ENCODE measurements at regions not wholly inside any gene's neighbourhood (a gene's known extent, or its start where the extent isn't known, plus 50 kb on each side); places are given as distances from the start of the nearest gene placed in this dataset.
A peak's percentile ranks its signal among the peaks of the same experiment; 100 is the strongest.
"Not testable (repeated sequence)": the region's sequence is repeated elsewhere in the genome, so short reads cannot be mapped to it uniquely, and the experiment has no call there.

GRCh38 chr3:193129607-193130006 is 111.4 kb upstream of the PLAAT1 start:
- no peak for DNase-seq

DNA sequence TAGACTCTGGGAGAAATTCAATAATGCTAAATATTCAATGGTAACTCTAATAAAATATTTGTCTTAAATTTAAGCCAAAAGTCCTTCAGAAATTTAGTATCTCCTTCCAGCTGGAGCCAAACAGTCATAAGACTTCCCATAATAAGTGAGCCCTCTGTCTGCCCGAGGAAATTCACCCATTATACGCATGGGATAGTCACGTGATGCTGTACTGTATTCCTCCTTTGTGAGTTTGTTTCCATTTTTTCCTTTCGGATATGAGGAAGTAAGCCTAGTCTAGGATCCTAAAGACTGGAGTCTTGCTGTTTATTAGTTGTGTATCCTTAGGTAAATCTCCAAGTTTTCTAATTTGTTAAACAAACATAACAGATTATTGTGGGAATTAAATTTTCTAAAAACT is 110.4 kb upstream of the PLAAT1 start:
- DNase-seq: no peak

GRCh38 chr3:193132241-193132640 is 108.8 kb upstream of the PLAAT1 start:
- DNase-seq: no peak

DNA sequence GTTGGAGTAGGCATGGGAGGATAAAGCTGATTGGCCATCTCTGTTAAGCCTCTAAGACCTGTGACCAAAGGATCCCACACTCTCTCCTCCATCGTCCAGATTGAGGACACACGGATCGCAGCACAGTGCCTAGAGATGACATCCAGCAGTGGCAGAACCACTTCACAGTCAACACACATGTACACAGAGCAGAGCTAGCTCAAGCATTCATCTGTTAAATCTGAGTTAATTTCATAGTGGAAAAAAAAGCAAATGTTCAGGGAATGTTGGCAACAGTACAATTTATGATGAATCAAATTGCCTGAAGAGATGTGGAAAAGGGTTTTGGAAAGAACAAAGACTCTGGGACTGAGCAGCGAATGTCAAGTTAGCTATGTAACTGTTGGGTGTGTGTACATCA is 108.1 kb upstream of the PLAAT1 start:
- no peak for DNase-seq

GRCh38 chr3:193134856-193135255 is 106.2 kb upstream of the PLAAT1 start:
- DNase-seq: no peak

DNA sequence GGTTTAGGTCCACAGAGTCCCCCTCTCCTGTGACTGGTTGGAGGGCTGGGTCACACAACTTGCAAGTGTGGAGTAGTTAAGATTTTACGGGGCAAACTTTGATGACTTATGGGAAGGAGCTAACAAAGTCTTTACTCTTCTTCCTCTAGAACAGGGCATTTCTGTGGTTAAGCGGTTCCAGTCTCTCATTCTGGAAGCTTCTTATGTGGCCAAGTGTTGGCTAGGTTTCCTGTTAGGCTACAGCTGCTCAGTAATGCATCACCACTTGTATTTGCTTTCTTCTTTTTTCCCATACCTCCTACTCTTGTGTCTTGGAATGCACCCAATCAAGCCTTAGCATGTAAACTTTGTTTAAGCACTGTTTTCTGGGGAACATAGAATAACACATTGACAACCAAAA is 100.6 kb upstream of the PLAAT1 start:
- DNase-seq: no peak

- no peak for DNase-seq
These were observed 95.8 kb upstream of the PLAAT1 start for GRCh38 chr3:193145248-193145647.

DNA sequence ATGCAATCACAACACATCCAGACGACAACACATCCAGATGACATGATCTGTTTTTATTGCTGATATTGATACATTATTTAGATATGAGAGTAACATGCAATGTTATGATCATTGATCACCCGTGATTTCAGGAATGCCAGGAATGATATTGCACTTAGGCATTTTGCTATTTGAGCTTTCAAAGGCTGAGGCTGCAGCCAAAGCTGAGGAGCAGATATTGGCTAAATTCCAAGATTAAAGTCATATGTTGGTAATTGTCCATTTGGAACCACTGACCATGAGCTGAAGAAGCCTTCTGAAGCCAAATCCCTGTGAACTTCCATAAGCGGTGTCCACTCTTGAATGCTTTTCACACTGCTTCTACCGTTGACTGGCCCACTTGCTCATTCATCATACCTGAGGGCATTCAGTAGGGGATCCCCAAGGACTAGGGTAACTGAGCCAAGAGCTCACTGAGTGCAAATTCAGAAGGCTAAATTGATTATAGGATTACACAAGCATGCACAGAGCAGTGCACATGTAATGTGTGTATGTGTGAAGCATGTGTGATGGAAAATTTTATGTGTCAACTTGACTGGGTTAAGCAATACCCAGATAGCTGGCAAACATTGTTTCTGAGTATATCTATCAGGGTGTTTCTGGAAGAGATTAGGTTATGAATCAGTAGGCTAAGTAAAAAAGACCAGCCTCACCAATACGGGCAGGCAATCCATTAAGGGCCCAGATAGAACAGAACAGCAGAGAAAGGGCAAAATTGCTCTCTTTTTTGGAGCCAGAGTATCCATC is 92.1 kb upstream of the PLAAT1 start:
- DNase-seq: no peak

DNA sequence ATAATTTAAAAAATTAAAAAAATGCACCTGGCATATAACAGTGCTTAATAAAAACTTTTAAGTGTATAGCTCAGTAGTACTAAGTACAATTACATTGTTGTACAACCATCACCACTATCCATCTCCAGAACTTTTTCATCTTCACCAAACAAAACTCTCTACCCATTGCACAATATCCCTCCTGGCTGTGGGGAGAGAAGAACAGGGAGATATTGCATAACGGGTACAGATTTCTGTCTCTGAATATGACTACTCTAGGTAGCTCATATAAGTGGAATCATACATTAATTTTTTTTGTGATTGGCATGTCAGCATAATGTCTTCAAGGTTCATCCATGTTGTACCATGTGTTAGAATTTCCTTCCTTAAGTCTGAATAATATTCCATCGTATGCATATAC is 91.0 kb upstream of the PLAAT1 start:
- DNase-seq: no peak

GRCh38 chr3:193155044-193155781 is 85.8 kb upstream of the PLAAT1 start:
- DNase-seq: not testable (repeated sequence)

DNA sequence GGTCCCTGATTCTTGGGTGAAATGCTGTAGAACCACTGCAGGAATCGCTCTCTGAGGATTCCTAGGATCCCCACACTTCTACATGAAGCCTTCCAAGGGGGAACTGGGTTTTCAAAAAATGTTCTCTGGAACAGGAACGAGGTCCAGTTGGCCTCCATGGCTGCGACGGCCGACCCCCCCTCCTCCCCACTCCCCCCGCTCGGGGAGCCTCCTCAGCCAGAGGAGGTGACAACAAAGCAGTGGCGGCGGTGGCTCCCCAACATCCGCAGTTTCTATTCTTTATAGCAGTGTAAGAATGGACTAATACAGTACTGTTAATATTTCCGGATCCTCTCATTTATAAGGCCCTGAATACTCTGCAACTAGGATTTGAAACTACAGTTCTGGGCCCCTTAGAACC is 84.0 kb upstream of the PLAAT1 start:
- no peak for DNase-seq

DNA sequence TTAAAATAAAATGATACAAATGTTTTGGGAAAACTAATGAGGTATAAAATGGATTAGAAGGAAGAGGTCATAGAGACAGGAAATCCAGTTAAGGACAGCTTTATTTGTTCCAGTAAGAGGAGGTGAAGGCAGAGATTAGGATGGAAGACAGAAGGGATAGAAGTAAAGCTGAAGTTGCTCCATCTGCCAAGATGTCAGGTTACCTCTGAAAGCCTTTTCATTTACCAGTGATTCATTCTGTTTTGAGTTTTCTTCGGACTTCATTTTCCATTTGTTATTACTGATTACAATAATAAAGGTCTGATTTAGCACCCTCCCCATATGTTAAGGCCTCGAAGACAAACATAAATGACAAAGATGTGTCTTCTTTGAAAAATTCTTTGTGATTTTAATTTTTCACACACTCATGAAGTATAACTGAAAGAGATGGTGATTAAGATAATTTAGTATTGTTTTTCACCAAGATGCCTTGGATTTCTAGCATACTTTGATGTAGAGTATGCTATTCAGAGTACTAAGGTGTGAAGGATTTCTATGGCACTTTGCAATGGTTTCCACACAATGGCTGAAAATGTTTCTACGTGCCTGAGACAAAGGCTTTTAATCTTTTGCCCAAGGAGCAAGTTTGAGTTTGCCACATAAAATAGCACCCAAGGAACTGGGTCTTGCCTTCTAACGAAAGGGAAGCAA is 75.4 kb upstream of the PLAAT1 start:
- DNase-seq: no peak

DNA sequence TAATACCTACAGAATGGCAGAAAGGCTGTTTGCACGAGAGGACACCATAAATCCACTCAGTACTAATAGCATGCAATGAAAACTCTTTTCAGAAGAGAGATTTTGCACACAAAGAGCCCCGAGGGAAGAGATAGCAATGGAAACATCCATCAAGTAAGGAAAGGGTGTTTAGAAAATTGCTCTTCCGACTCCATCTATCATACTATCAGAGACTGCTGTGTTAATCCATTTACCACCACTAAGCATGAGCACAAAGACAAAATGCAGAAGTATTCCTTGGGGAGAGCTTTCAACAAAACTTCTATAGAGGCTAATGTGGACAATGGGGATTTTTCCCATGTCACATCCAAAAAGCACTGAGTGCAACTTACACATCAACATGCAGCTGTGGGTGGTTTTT is 72.1 kb upstream of the PLAAT1 start:
- DNase-seq: peak; percentile 76

DNA sequence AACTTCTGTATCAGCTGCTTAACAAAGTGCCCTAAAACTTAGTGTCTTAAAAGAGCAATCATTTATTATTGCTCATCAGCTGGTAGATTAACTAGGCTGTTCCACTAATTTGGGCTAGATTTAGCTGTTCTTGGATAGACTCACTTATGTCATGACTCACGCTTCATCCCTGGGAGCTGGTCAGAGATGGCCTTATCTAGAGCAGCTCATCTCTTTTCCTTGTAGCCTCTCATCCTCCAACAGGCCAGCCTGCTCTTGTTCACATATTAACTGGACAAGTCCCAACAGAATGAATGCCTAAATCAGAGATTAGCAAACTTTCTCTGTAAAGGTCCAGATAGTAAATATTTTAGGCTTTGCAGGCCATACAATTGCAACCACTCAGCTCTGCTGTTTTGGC is 66.9 kb upstream of the PLAAT1 start:
- no peak for DNase-seq

- not testable (repeated sequence) for DNase-seq
These were observed 61.5 kb upstream of the PLAAT1 start for GRCh38 chr3:193179332-193180012.

DNA sequence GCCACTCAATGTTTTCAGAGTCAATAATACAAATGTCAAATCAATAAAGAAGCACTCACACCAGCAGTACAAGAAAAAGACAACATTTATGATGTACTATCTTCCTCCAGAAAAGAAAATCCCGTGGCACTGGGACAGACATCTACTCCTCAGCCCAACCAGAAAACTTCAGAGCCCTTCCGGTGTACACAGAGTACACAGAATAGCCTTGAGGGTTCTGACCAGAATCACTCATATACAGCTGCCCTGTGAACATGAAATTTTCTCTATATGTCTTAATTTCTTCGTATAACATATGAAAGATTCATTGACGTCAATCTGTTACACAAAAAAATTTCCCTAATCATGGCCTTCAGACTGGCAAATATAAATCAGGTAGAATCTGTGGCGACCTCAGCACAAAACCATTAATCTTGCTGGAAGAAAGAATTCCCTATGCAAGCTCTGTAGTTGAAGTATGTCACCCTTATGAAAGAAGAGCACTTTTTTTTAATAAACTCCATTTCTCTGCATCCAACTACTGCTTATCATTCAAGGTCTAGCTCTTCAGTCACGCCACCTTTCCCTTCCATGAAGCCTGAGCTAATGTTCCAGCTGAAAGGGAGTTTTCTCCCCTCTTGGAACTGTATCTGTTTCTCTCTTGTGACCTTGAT is 53.8 kb upstream of the PLAAT1 start:
- no peak for DNase-seq

GRCh38 chr3:193190146-193190786 is 50.8 kb upstream of the PLAAT1 start:
- peak; percentile 64 for DNase-seq
